Thymus (tissue), 11 donors: ENCODE measurements at regions not wholly inside any gene's neighbourhood (a gene's known extent, or its start where the extent isn't known, plus 50 kb on each side); places are given as distances from the start of the nearest gene placed in this dataset.

Experiments
- DNase-seq, 9 donors: peaks; one replicate each; pipeline ENCODE4 v3.0.0-alpha.2; 2013; ENCODE audit warnings: low spot score in 9 of 9, low read depth in 6 of 9, missing footprints in 1 of 9
- H3K27ac ChIP-seq, 2 donors: one replicate each; pipeline ENCODE4 v1.5.1; 2013; ENCODE audit warnings: control low read depth in 1 of 2, low read depth in 1 of 2, low read length in 1 of 2, mild to moderate bottlenecking in 1 of 2, moderate library complexity in 1 of 2
- H3K27me3 ChIP-seq, 2 donors: one replicate each; pipeline ENCODE4 v1.5.1; 2013; ENCODE audit warnings: low read length in 1 of 2; ENCODE audit not compliant: control insufficient read depth in 2 of 2, insufficient read depth in 1 of 2
- H3K36me3 ChIP-seq, 2 donors: one replicate each; pipeline ENCODE4 v1.5.1; 2013; ENCODE audit warnings: low read length in 1 of 2, mild to moderate bottlenecking in 1 of 2, moderate library complexity in 1 of 2; ENCODE audit not compliant: control insufficient read depth in 2 of 2, insufficient read depth in 2 of 2
- H3K4me1 ChIP-seq, 2 donors: one replicate each; pipeline ENCODE4 v1.5.1; 2013; ENCODE audit warnings: low read length in 2 of 2; ENCODE audit not compliant: control insufficient read depth in 2 of 2, insufficient read depth in 2 of 2
- H3K4me3 ChIP-seq, 2 donors: one replicate each; pipeline ENCODE4 v1.5.1; 2013; ENCODE audit warnings: low read length in 2 of 2, control low read depth in 1 of 2, mild to moderate bottlenecking in 1 of 2
- H3K9me3 ChIP-seq, 2 donors: one replicate each; pipeline ENCODE4 v1.5.1; 2013; ENCODE audit warnings: low read length in 1 of 2, mild to moderate bottlenecking in 1 of 2; ENCODE audit not compliant: control insufficient read depth in 2 of 2, insufficient read depth in 1 of 2
- WGBS: extraction: QIAGEN DNeasy Blood & Tissue Kit; methylation state at CpG from one replicate; pipeline ENCODE4 v1.1.7; 2013; 5-methylcytosine and 5-hydroxymethylcytosine counted together
- donor health status: healthy.

DNA sequence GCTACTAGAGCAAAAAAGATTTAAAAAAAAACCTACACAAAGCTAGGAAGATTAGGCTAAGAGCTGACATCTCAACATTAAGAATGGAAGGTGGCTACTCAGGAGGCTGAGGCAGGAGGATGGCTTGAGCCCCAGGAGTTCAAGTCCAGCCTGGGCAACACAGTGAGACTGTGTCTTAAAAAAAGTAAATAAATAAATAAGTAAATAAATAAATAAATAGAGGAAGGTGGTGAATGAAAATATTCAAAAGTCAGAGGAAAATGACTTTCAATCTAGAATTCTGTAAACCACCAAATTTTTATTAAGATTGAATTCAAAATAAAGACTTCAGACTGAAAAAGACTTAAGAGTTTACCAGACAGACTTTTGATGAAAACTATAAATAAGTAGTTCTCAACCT, 50.9 kb upstream of the TMPRSS2 start:
- H3K4me3 ChIP-seq = no peak overlapping the region
- DNase-seq = no peak
- no peaks in the 10 kb centered on the region for H3K4me1 ChIP-seq
- no peaks in the 10 kb centered on the region for H3K9me3 ChIP-seq
- H3K36me3 ChIP-seq = no peaks in the 10 kb centered on the region
- H3K27ac ChIP-seq = no peak overlapping the region
- H3K27me3 ChIP-seq = peaks cover 0 to 24% of the 10 kb centered on the region in 2 donors

GRCh38 chr21:41557884-41558283, 49.9 kb upstream of the TMPRSS2 start:
- Histone ChIP-seq H3K27me3 (peaks cover 0 to 24% of the 10 kb centered on the region in 2 donors), H3K27ac (no peak overlapping the region), H3K36me3 (no peaks in the 10 kb centered on the region), H3K9me3 (no peaks in the 10 kb centered on the region), H3K4me3 (no peak overlapping the region), H3K4me1 (no peaks in the 10 kb centered on the region)
- DNase-seq = no peak
- 95% methylated on average over 6 of the region's 6 CpGs for WGBS
